ENCODE measurements at regions not wholly inside any gene's neighbourhood (a gene's known extent, or its start where the extent isn't known, plus 50 kb on each side); places are given as distances from the start of the nearest gene placed in this dataset.
A peak's percentile ranks its signal among the peaks of the same experiment; 100 is the strongest.

- WGBS, 4 donors = 64 to 84% (median 69%) methylated on average over 3 of the region's 3 CpGs
- Histone ChIP-seq H3K36me3 (replicated peaks in 1 of 2) (no peaks in the 10 kb centered on the region), H3K4me3 (no peak overlapping the region), H3K4me1 (replicated peaks in 1 of 2) (peaks cover 7 to 10% of the 10 kb centered on the region in 2 donors), H3K27ac (no peak overlapping the region), H3K9me3 (replicated peaks in 1 of 3) (no peaks in the 10 kb centered on the region), H3K27me3 (peaks cover 18% of the 10 kb centered on the region)
- intact Hi-C loops (cut with DNase I) = no loop called here
- TF ChIP-seq CTCF (IDR thresholded peaks at IDR 0.05) (no peak), POLR2A (IDR thresholded peaks at IDR 0.05) (no peak)
- DNase-seq = no peak
Measured at GRCh38 chr11:20251496-20251895, 91.2 kb upstream of the DBX1 start.

GRCh38 chr11:20250644-20251247 is 90.5 kb upstream of the DBX1 start:
- no peaks in the 10 kb centered on the region for H3K36me3 ChIP-seq (replicated peaks in 1 of 2)
- no peak for TF ChIP-seq POLR2A (IDR thresholded peaks at IDR 0.05)
- no peak for TF ChIP-seq CTCF (IDR thresholded peaks at IDR 0.05)
- no peak overlapping the region for H3K27ac ChIP-seq
- peaks cover 18% of the 10 kb centered on the region for H3K27me3 ChIP-seq
- H3K4me3 ChIP-seq = no peak overlapping the region
- WGBS, 4 donors = 24 to 34% (median 25%) methylated on average over 3 of the region's 3 CpGs
- peaks cover 7 to 10% of the 10 kb centered on the region in 2 donors for H3K4me1 ChIP-seq (replicated peaks in 1 of 2)
- DNase-seq = peak; percentile 19 to 60 (median 49)
- intact Hi-C loops (cut with DNase I) = no loop called here
- H3K9me3 ChIP-seq (replicated peaks in 1 of 3) = no peaks in the 10 kb centered on the region

- Histone ChIP-seq H3K27me3 (peaks cover 18% of the 10 kb centered on the region), H3K4me1 (replicated peaks in 1 of 2) (peaks cover 7 to 10% of the 10 kb centered on the region in 2 donors), H3K27ac (no peak overlapping the region), H3K36me3 (replicated peaks in 1 of 2) (no peaks in the 10 kb centered on the region), H3K9me3 (replicated peaks in 1 of 3) (no peaks in the 10 kb centered on the region), H3K4me3 (no peak overlapping the region)
- TF ChIP-seq POLR2A (IDR thresholded peaks at IDR 0.05) (no peak), CTCF (IDR thresholded peaks at IDR 0.05) (no peak)
- 71 to 80% (median 73%) methylated on average over 3 of the region's 3 CpGs for WGBS, 4 donors
- DNase-seq = no peak
- intact Hi-C loops (cut with DNase I) = no loop called here
Measured at GRCh38 chr11:20249796-20250195, 89.5 kb upstream of the DBX1 start.

- intact Hi-C loops (cut with DNase I) = no loop called here
- TF ChIP-seq POLR2A (IDR thresholded peaks at IDR 0.05) (no peak), CTCF (IDR thresholded peaks at IDR 0.05) (no peak)
- Histone ChIP-seq H3K27me3 (peaks cover 18% of the 10 kb centered on the region), H3K27ac (no peak overlapping the region), H3K4me1 (replicated peaks in 1 of 2) (peaks cover 7 to 10% of the 10 kb centered on the region in 2 donors), H3K4me3 (no peak overlapping the region), H3K9me3 (replicated peaks in 1 of 3) (no peaks in the 10 kb centered on the region), H3K36me3 (replicated peaks in 1 of 2) (no peaks in the 10 kb centered on the region)
- no peak for DNase-seq
- WGBS, 4 donors = 79 to 83% (median 80%) methylated on average over 5 of the region's 5 CpGs
Measured at GRCh38 chr11:20249378-20249777, 89.1 kb upstream of the DBX1 start.
